GM19351 (cell line): ENCODE measurements at regions not wholly inside any gene's neighbourhood (a gene's known extent, or its start where the extent isn't known, plus 50 kb on each side); places are given as distances from the start of the nearest gene placed in this dataset.
"Not testable (repeated sequence)": the region's sequence is repeated elsewhere in the genome, so short reads cannot be mapped to it uniquely, and the experiment has no call there.

Experiments
- ATAC-seq: cut with Tn5 transposase; IDR thresholded peaks from one replicate; pipeline ENCODE4 v1.9.1; 2021; ENCODE audit warnings: mild to moderate bottlenecking, moderate library complexity; ENCODE audit not compliant: unreplicated experiment

- no peak for ATAC-seq
Observed at GRCh38 chr2:7094231-7094741, 177.1 kb downstream of the RNF144A start.

GRCh38 chr2:7096726-7097352 lies 179.6 kb downstream of the RNF144A start:
- no peak for ATAC-seq

- peak; percentile 89 for ATAC-seq
Observed at GRCh38 chr2:7097353-7097895, 180.2 kb downstream of the RNF144A start.

DNA sequence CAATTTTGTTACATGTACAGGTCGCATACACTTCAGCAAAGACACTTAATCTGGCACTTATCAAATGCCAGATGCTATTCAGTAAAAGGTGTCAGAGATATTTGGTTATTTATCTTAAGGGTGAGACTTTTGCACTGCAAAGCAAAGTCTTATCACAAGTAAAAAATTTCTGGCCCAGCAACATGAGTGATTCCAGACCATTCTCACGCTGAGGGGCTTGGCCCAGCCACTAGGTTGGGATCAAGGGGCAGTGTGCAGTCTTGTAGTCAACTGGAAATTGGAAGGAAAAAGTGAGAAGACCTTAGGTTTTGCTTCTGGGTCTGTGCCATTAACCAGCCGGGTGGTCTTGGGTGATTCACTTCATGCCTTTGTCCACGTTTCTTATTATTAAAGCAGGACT lies 181.6 kb downstream of the RNF144A start:
- no peak for ATAC-seq

GRCh38 chr2:7099687-7100086 lies 182.5 kb downstream of the RNF144A start:
- not testable (repeated sequence) for ATAC-seq

GRCh38 chr2:7102826-7103225 lies 185.6 kb downstream of the RNF144A start:
- no peak for ATAC-seq

- ATAC-seq, result peak; percentile 70
Observed at GRCh38 chr2:7108792-7109532, 191.8 kb downstream of the RNF144A start.

- no peak for ATAC-seq
Observed at GRCh38 chr2:7109533-7109885, 192.3 kb downstream of the RNF144A start.

GRCh38 chr2:7111626-7112025 lies 194.4 kb downstream of the RNF144A start:
- ATAC-seq, result no peak

DNA sequence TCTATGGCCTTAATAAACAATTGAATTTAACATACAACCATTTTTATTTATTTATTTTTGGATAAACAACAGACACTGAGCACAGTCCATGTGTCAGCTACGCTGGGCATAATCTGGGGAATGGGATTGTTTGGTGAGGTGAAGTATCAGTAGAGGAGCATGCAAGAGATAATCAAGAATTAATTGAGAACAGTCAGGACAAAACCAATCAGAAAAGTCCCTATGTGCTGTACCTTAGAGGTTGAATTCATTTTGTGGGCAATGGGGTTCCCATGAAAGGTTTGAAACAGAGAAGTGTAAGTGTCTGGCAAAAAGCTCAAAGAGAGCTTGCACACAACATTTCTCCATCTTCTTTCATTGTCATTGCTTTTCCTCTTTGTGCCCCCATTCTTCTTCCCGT lies 198.2 kb downstream of the RNF144A start:
- ATAC-seq, result no peak

GRCh38 chr2:7115906-7116305 lies 198.7 kb downstream of the RNF144A start:
- ATAC-seq, result no peak

GRCh38 chr2:7116511-7116910 lies 199.3 kb downstream of the RNF144A start:
- ATAC-seq, result no peak

GRCh38 chr2:7117076-7117475 lies 199.9 kb downstream of the RNF144A start:
- ATAC-seq, result no peak

DNA sequence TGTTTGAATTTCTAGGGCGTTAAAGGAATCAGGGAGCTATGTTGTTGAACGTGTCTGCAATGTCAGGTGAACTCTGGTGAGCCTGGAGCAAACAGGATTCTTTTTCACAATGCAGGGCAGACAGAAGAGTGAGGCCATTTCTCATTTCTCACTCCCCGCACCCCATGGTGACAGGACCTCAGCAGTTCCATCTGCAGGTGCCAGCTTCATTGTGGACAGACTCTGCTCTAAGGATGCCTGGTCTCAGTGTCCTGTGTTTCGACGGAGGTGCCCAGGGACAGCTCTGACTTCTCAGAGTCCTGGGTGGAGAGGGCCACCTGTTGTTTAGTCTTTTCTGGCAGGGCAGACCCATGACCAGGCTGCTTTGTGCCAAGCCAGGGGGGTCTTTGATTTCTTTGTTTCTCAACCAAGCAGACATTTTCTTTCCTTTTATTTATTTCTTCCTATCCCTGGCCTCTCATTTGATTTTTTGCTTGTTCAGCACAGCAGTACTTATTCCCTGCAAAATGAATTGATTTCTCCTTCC lies 201.5 kb downstream of the RNF144A start:
- no peak for ATAC-seq

GRCh38 chr2:7119132-7119835 lies 202.1 kb downstream of the RNF144A start:
- ATAC-seq, result no peak

GRCh38 chr2:7121851-7122250 lies 204.6 kb downstream of the RNF144A start:
- no peak for ATAC-seq

- ATAC-seq, result no peak
Observed at GRCh38 chr2:7127156-7127555, 209.9 kb downstream of the RNF144A start.

- no peak for ATAC-seq
Observed at GRCh38 chr2:7127687-7128086, 210.5 kb downstream of the RNF144A start.

GRCh38 chr2:7131261-7131660 lies 214.0 kb downstream of the RNF144A start:
- ATAC-seq, result no peak

DNA sequence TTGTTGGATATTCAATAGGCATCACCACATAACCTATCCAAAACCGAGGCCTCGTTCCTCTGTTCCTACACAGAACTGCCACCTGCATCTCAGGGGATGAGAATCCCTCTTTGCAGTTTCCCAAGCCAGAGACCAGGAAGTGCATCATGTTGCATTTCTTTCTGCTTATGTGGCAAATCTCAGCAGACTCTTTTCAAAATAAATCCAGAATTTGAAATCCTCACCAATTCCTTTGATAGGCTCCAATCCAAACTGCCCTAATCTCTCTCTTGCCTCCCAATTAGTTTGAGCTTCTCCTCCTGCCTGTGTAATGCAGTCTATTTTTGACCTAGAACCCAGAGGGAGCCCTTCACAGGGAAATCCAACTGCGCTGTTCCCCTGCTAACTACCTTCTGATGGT lies 215.5 kb downstream of the RNF144A start:
- ATAC-seq, result no peak

DNA sequence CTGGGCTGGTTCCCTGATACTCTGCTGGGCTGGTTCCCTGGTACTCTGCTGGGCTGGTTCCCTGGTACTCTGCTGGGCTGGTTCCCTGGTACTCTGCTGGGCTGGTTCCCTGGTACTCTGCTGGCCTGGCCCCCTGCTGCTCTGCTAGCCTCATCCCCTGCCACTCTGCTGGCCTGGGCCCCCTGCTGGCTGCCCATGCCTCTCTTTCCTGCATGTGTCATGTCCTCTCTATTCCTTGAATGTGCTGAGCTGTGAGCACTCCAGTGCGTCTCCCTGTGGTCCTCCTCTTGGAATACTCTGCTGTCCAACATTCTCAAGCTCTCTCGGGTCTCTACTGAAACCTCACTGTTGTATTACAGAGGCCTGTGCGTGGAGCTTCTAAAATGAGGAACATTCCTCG lies 216.3 kb downstream of the RNF144A start:
- ATAC-seq, result no peak
